ENCODE measurements at regions not wholly inside any gene's neighbourhood (a gene's known extent, or its start where the extent isn't known, plus 50 kb on each side); places are given as distances from the start of the nearest gene placed in this dataset.

- H3K9me3 ChIP-seq, result peaks cover 0 to 5% (median 0%) of the 10 kb centered on the region in 4 donors
- no peak for DNase-seq
- no peaks in the 10 kb centered on the region for H3K27me3 ChIP-seq
- no peaks in the 10 kb centered on the region for H3K36me3 ChIP-seq
- no peak overlapping the region for H3K4me3 ChIP-seq
- TF ChIP-seq CTCF (IDR thresholded peaks at IDR 0.05) (no peak), POLR2A (IDR thresholded peaks at IDR 0.05) (no peak)
- H3K27ac ChIP-seq, result no peak overlapping the region
- no peaks in the 10 kb centered on the region for H3K4me1 ChIP-seq
These were observed 745.9 kb downstream of the GALR1 start for GRCh38 chr18:77995593-77995992.

DNA sequence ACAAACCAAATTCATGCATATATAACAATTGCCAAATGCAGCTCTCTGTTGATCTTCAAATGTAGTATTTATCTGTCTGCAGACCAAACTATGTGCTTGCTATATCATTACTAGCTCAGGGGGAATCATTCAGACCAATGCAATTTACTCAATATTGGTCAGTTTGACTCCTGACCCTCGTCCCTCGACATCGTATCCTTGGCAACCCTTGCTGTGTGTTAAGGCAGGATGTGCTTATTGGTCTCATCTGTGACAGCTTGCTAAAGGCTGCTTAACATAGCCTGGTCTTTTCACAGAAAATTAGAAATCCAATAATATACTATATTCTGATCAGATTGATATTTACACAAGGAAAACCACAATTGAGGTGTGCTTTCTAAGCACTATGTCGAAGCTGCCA, 747.1 kb downstream of the GALR1 start:
- no peaks in the 10 kb centered on the region for H3K36me3 ChIP-seq
- no peaks in the 10 kb centered on the region for H3K27me3 ChIP-seq
- peaks cover 0 to 5% (median 0%) of the 10 kb centered on the region in 4 donors for H3K9me3 ChIP-seq
- no peak overlapping the region for H3K4me3 ChIP-seq
- DNase-seq, result no peak
- H3K4me1 ChIP-seq, result no peaks in the 10 kb centered on the region
- TF ChIP-seq POLR2A (IDR thresholded peaks at IDR 0.05) (no peak), CTCF (IDR thresholded peaks at IDR 0.05) (no peak)
- H3K27ac ChIP-seq, result no peak overlapping the region

DNA sequence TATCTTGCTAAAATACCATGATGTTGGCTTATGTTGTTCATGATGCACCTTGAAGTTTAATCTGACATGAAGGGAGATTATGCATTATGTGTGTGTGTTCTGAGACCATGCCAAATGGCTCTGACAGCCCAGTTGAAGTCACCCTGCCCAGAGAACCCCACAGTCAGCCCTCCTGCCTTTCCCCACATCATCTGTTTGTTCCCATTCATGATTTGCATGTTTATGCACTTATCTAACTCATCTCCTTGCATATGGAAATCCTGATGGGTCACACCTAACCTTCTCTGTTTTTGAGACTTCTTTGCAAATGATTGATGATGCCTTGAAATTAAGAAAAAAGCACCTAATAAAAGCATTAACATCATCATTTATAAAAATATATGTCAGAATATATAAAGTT, 752.2 kb downstream of the GALR1 start:
- H3K4me3 ChIP-seq, result no peak overlapping the region
- DNase-seq, result no peak
- no peak overlapping the region for H3K27ac ChIP-seq
- no peaks in the 10 kb centered on the region for H3K4me1 ChIP-seq
- peaks cover 0 to 5% (median 0%) of the 10 kb centered on the region in 4 donors for H3K9me3 ChIP-seq
- H3K27me3 ChIP-seq, result no peaks in the 10 kb centered on the region
- TF ChIP-seq CTCF (IDR thresholded peaks at IDR 0.05) (no peak), POLR2A (IDR thresholded peaks at IDR 0.05) (no peak)
- H3K36me3 ChIP-seq, result no peaks in the 10 kb centered on the region

DNA sequence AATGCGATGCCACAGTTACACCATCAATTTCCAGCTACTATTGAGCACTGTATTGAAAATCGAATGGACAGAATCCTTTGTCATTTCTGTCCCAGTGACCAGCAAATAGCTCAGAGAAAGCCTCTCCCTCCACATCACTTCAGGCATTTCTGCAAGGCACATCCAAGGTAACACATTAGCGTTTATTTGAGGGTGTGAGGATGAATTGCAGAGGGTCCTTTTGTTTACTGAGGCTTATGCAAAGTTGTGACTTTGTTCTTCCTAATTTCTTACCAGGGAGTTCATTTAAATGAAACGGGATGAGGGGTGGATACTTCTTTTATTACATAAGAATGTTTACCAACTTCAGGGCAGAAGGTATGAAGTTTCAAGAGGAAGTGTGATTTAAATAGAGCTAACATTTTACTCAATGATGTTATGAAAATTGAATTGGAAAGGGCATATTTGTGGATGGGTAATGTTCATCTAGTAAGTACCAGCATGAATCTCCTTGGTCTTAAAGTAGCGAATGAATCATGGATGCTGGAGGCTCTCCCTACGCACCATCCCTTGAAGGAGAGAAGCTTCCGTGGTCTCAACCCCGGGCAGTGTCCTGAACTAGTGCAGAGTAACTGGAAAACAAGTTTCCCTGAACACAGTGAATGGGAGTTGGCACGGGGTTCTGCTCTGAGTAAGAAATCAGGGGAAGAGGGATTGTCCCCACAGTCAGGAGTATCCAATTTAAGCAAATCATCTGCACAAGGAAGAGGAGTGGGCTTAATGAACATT, 756.5 kb downstream of the GALR1 start:
- Histone ChIP-seq H3K9me3 (no peaks in the 10 kb centered on the region), H3K4me1 (no peaks in the 10 kb centered on the region), H3K27me3 (no peaks in the 10 kb centered on the region), H3K4me3 (no peak overlapping the region), H3K27ac (no peak overlapping the region), H3K36me3 (no peaks in the 10 kb centered on the region)
- TF ChIP-seq CTCF (IDR thresholded peaks at IDR 0.05) (no peak), POLR2A (IDR thresholded peaks at IDR 0.05) (no peak)
- no peak for DNase-seq

GRCh38 chr18:78006774-78007260, 757.2 kb downstream of the GALR1 start:
- DNase-seq, result no peak
- Histone ChIP-seq H3K36me3 (no peaks in the 10 kb centered on the region), H3K4me1 (no peaks in the 10 kb centered on the region), H3K9me3 (no peaks in the 10 kb centered on the region), H3K4me3 (no peak overlapping the region), H3K27me3 (no peaks in the 10 kb centered on the region), H3K27ac (no peak overlapping the region)
- TF ChIP-seq POLR2A (IDR thresholded peaks at IDR 0.05) (no peak), CTCF (IDR thresholded peaks at IDR 0.05) (no peak)
